ENCODE measurements at regions not wholly inside any gene's neighbourhood (a gene's known extent, or its start where the extent isn't known, plus 50 kb on each side); places are given as distances from the start of the nearest gene placed in this dataset.
A peak's percentile ranks its signal among the peaks of the same experiment; 100 is the strongest.

GRCh38 chr1:229971141-229971540 is 95.9 kb upstream of the GALNT2 start:
- DNase-seq (ENCODE audit: low spot score) = no peak

- peak; percentile 17 for DNase-seq (ENCODE audit: low spot score)
These were observed 94.3 kb upstream of the GALNT2 start for GRCh38 chr1:229972600-229973296.

- no peak for DNase-seq (ENCODE audit: low spot score)
These were observed 93.8 kb upstream of the GALNT2 start for GRCh38 chr1:229973297-229973612.

- no peak for DNase-seq (ENCODE audit: low spot score)
These were observed 92.0 kb upstream of the GALNT2 start for GRCh38 chr1:229975047-229975446.

GRCh38 chr1:229980009-229980408 is 87.0 kb upstream of the GALNT2 start:
- no peak for DNase-seq (ENCODE audit: low spot score)

GRCh38 chr1:229981736-229982135 is 85.3 kb upstream of the GALNT2 start:
- no peak for DNase-seq (ENCODE audit: low spot score)

- DNase-seq (ENCODE audit: low spot score) = no peak
These were observed 82.6 kb upstream of the GALNT2 start for GRCh38 chr1:229984310-229984991.

- DNase-seq (ENCODE audit: low spot score) = no peak
These were observed 81.9 kb upstream of the GALNT2 start for GRCh38 chr1:229984992-229985612.

- DNase-seq (ENCODE audit: low spot score) = no peak
These were observed 81.4 kb upstream of the GALNT2 start for GRCh38 chr1:229985613-229986010.

GRCh38 chr1:229986737-229987337 is 80.2 kb upstream of the GALNT2 start:
- DNase-seq (ENCODE audit: low spot score) = no peak

GRCh38 chr1:229987953-229988352 is 79.1 kb upstream of the GALNT2 start:
- no peak for DNase-seq (ENCODE audit: low spot score)

GRCh38 chr1:229988534-229988933 is 78.5 kb upstream of the GALNT2 start:
- DNase-seq (ENCODE audit: low spot score) = no peak

GRCh38 chr1:229989591-229990248 is 77.3 kb upstream of the GALNT2 start:
- DNase-seq (ENCODE audit: low spot score) = no peak

- no peak for DNase-seq (ENCODE audit: low spot score)
These were observed 76.7 kb upstream of the GALNT2 start for GRCh38 chr1:229990326-229990725.

- DNase-seq (ENCODE audit: low spot score) = no peak
These were observed 75.9 kb upstream of the GALNT2 start for GRCh38 chr1:229991104-229991513.

GRCh38 chr1:229991724-229992333 is 75.2 kb upstream of the GALNT2 start:
- DNase-seq (ENCODE audit: low spot score) = no peak

- peak; percentile 22 for DNase-seq (ENCODE audit: low spot score)
These were observed 74.0 kb upstream of the GALNT2 start for GRCh38 chr1:229993060-229993459.

- no peak for DNase-seq (ENCODE audit: low spot score)
These were observed 73.1 kb upstream of the GALNT2 start for GRCh38 chr1:229993894-229994293.

- no peak for DNase-seq (ENCODE audit: low spot score)
These were observed 67.9 kb upstream of the GALNT2 start for GRCh38 chr1:229999004-229999670.

GRCh38 chr1:230000493-230001184 is 66.4 kb upstream of the GALNT2 start:
- no peak for DNase-seq (ENCODE audit: low spot score)
